ENCODE measurements at regions not wholly inside any gene's neighbourhood (a gene's known extent, or its start where the extent isn't known, plus 50 kb on each side); places are given as distances from the start of the nearest gene placed in this dataset.

DNA sequence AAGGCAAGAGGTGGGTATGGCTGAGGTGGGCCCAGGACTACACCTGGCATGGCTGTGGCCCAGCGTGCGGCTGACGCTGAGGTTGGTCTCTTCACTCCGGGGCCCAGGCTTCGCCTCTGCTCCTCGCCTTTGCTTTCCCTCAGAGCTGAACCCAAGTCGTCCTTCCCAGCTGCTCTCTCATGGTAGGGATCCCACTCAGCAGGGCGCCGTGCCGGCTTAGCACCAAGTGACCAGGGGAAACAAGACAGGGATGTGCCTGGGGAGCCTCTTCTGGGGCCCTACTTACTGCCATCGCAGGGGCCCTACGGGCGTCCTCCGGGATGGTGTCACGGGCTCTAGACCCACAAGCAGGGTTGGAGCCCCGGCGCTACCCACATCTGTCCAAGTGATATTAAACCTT, 138.1 kb upstream of the ALKAL2 start:
- TF ChIP-seq EZH2phosphoT487 (IDR thresholded peaks at IDR 0.05; ENCODE audit: borderline replicate concordance, low read depth), result no peak
- no peak for TF ChIP-seq TCF12 (IDR thresholded peaks at IDR 0.05)
- TF ChIP-seq, protein P1, sequence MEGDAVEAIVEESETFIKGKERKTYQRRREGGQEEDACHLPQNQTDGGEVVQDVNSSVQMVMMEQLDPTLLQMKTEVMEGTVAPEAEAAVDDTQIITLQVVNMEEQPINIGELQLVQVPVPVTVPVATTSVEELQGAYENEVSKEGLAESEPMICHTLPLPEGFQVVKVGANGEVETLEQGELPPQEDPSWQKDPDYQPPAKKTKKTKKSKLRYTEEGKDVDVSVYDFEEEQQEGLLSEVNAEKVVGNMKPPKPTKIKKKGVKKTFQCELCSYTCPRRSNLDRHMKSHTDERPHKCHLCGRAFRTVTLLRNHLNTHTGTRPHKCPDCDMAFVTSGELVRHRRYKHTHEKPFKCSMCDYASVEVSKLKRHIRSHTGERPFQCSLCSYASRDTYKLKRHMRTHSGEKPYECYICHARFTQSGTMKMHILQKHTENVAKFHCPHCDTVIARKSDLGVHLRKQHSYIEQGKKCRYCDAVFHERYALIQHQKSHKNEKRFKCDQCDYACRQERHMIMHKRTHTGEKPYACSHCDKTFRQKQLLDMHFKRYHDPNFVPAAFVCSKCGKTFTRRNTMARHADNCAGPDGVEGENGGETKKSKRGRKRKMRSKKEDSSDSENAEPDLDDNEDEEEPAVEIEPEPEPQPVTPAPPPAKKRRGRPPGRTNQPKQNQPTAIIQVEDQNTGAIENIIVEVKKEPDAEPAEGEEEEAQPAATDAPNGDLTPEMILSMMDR (IDR thresholded peaks at IDR 0.05), result no peak
- TF ChIP-seq YY1 (IDR thresholded peaks at IDR 0.05; ENCODE audit: low read depth), result no peak
- no peak for TF ChIP-seq RCOR1 (IDR thresholded peaks at IDR 0.05; ENCODE audit: low read length)
- no peak for TF ChIP-seq NRF1 (IDR thresholded peaks at IDR 0.05; ENCODE audit: low read depth, low read length)
- no peak for TF ChIP-seq MXI1 (IDR thresholded peaks at IDR 0.05; ENCODE audit: low read depth, low read length)
- no peak for TF ChIP-seq EP300 (IDR thresholded peaks at IDR 0.05; ENCODE audit: borderline replicate concordance in 1 of 2, low read depth in 1 of 2, low read length in 1 of 2)
- TF ChIP-seq GABPA (IDR thresholded peaks at IDR 0.05; ENCODE audit: low read depth), result no peak
- no peak for TF ChIP-seq RAD21 (IDR thresholded peaks at IDR 0.05; ENCODE audit: low read length)
